Small intestine (tissue), 7 donors: ENCODE measurements at regions not wholly inside any gene's neighbourhood (a gene's known extent, or its start where the extent isn't known, plus 50 kb on each side); places are given as distances from the start of the nearest gene placed in this dataset.

Experiments
- DNase-seq, 2 donors: peaks; one replicate each; pipeline versions ENCODE4 v3.0.0 to v3.0.0-alpha.2; 2013
- FAIRE-seq: peaks from 2 replicates; lab custom pipeline; 2012; peaks lifted over from hg19 to GRCh38; lab: Jason Lieb, UNC
- H3K27ac ChIP-seq, 3 donors: one replicate each; pipeline ENCODE4 v1.5.1; 2013; ENCODE audit warnings: low read length in 2 of 3, mild to moderate bottlenecking in 2 of 3, control low read depth in 1 of 3, inconsistent platforms in 1 of 3, low read depth in 1 of 3, moderate library complexity in 1 of 3
- H3K27me3 ChIP-seq, 3 donors: one replicate each; pipeline ENCODE4 v1.6.1; 2013; ENCODE audit warnings: low read length in 3 of 3, inconsistent platforms in 1 of 3; ENCODE audit not compliant: control insufficient read depth in 3 of 3, insufficient read depth in 3 of 3
- H3K36me3 ChIP-seq, 3 donors: one replicate each; pipeline ENCODE4 v1.6.1; 2013; ENCODE audit warnings: low read length in 3 of 3, inconsistent platforms in 1 of 3, low read depth in 1 of 3, mild to moderate bottlenecking in 1 of 3, moderate library complexity in 1 of 3; ENCODE audit not compliant: control insufficient read depth in 3 of 3, insufficient read depth in 2 of 3
- H3K4me1 ChIP-seq, 3 donors: one replicate each; pipeline ENCODE4 v1.6.1; 2013; ENCODE audit warnings: low read length in 2 of 3, inconsistent platforms in 1 of 3, low read depth in 1 of 3, mild to moderate bottlenecking in 1 of 3, moderate library complexity in 1 of 3; ENCODE audit not compliant: control insufficient read depth in 3 of 3, insufficient read depth in 2 of 3
- H3K4me3 ChIP-seq, 3 donors: one replicate each; pipeline ENCODE4 v1.5.1; 2013; ENCODE audit warnings: low read length in 3 of 3, control low read depth in 1 of 3, inconsistent platforms in 1 of 3, low read depth in 1 of 3, mild to moderate bottlenecking in 1 of 3, moderate library complexity in 1 of 3
- H3K9me3 ChIP-seq, 2 donors: one replicate each; pipeline ENCODE4 v1.6.1; 2013; ENCODE audit warnings: low read depth in 1 of 2, low read length in 1 of 2; ENCODE audit not compliant: control insufficient read depth in 2 of 2, insufficient read depth in 1 of 2
- WGBS, 3 donors: extraction: QIAGEN DNeasy Blood & Tissue Kit; methylation state at CpG; one replicate each; pipeline ENCODE4 v1.1.7; 2013; 5-methylcytosine and 5-hydroxymethylcytosine counted together
- donor health status: healthy with polysubstance abuse.
- donor health status: control.
- donor health status: control.
- donor health status: Bipolar disorder and iron deficiency.
- donor health status: healthy.

DNA sequence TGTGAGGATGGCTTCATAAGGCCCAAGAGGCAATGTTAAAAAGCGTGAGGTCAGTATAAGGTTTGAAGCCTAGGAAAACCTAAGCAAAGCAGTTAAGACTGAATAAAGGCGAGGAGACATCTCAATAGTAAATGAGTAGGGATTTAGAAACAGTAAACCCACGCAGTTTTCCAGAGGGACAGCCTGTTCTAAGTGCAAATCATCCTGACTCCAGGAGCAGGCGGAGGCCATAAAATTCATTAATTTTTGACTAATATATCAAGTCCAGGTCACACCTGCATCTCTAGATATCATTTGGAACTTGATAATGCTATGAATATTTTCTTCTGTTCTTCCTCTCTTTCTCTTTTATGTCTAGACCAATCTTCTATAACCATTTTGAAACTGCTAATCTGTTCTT lies 597.0 kb upstream of the RGS18 start:
- Histone ChIP-seq H3K9me3 (no peaks in the 10 kb centered on the region), H3K27me3 (no peaks in the 10 kb centered on the region), H3K27ac (no peak overlapping the region), H3K4me1 (peaks cover 0 to 11% (median 2%) of the 10 kb centered on the region in 3 donors), H3K36me3 (no peaks in the 10 kb centered on the region), H3K4me3 (no peak overlapping the region)
- DNase-seq: peak; percentile 45 to 66
- FAIRE-seq: no peak
- WGBS, 3 donors: 12 to 52% (median 20%) methylated on average over 4 of the region's 4 CpGs

DNA sequence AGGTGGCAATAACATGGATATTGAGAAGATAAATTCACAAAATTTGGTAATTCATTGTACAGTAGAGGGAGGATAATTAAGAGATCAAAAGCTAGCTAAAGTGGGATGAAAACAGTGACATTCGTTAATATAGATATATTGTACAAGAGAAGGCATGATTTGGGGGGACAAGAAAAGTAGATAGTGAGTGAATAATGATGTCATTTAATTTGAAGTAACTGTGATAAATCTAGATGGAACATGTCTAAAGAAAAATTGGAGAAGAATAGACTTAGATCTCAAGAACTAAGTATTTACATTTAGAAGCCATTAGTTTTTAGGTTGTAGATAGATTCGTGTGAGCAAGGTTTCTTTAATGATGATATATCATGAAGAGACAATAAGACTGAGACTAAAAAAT lies 594.0 kb upstream of the RGS18 start:
- WGBS, 3 donors: 86 to 96% (median 88%) methylated on average over 2 of the region's 2 CpGs
- no peak for FAIRE-seq
- H3K27me3 ChIP-seq: no peaks in the 10 kb centered on the region

DNA sequence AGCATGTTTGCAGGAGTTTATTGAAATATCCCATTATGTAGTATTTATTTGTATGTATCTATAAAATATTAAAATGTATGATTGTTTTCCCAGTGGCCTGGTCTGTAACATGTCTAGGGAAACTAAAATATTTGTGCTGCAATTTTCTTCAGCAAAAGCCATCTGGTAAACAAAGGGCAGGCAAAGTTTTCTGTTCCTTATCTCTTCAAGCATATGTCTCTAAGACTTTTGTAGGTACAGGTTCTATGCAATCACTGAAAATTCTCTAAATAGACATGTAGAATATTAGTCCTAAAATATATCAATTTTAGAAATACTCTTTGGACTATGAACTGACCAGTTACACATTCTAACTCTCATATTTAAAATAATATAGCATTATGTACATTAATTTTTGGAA lies 585.8 kb upstream of the RGS18 start:
- H3K9me3 ChIP-seq: no peaks in the 10 kb centered on the region
- H3K4me3 ChIP-seq: no peak overlapping the region
- FAIRE-seq (no peak), DNase-seq (no peak)
- H3K27me3 ChIP-seq: no peaks in the 10 kb centered on the region
- H3K27ac ChIP-seq: no peak overlapping the region
- no peaks in the 10 kb centered on the region for H3K4me1 ChIP-seq
- no peaks in the 10 kb centered on the region for H3K36me3 ChIP-seq

More for the DNA sequence above, 594.0 kb upstream of the RGS18 start:
- no peak for DNase-seq
- no peak overlapping the region for H3K4me3 ChIP-seq
- H3K9me3 ChIP-seq: no peaks in the 10 kb centered on the region
- H3K27ac ChIP-seq: no peak overlapping the region
- no peaks in the 10 kb centered on the region for H3K36me3 ChIP-seq
- H3K4me1 ChIP-seq: peaks cover 0 to 11% (median 2%) of the 10 kb centered on the region in 3 donors

DNA sequence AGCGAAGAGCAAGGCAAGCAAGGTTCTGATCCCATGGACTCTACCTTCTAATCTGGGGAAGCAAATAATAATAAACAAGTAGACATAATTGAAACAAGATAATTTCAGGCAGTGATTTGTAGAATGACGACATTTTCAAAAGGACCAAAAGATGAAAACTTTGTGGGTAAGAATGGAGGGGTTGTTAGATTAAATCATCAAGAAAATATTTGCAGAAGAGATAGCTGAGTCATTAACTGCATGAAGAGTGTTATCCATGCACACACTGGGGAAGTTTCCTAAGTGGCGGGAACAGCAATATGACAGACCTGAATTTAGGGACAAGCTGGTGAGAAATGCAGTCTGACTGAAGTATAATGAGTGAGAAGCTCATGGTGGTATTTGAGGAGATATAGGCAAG lies 583.1 kb upstream of the RGS18 start:
- no peak for DNase-seq
- FAIRE-seq: no peak
- H3K4me3 ChIP-seq: no peak overlapping the region
- H3K27ac ChIP-seq: no peak overlapping the region
- no peaks in the 10 kb centered on the region for H3K36me3 ChIP-seq
- H3K4me1 ChIP-seq: no peaks in the 10 kb centered on the region
- 80 to 85% (median 83%) methylated on average over 3 of the region's 3 CpGs for WGBS, 3 donors
- no peaks in the 10 kb centered on the region for H3K9me3 ChIP-seq
- no peaks in the 10 kb centered on the region for H3K27me3 ChIP-seq

DNA sequence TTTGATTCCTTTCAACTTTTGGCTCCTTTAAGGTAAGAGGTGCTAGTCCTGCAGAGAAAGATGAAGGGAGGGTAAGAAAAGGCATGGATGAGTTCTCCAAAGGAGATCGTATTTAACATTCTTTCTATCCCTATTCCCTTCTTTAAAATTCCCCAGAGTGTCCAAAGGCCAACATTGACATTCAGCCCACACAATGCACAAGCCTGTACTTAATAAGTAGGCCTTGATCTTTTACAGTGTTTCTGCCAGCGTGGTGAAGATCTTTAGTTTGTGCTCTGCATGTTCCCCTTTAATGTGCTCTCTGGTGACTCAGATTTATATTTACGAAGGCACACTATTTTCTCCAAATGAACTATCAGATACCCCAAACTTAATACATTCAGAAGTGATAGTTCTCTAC lies 582.5 kb upstream of the RGS18 start:
- H3K4me1 ChIP-seq: no peaks in the 10 kb centered on the region
- no peaks in the 10 kb centered on the region for H3K27me3 ChIP-seq
- FAIRE-seq: no peak
- no peaks in the 10 kb centered on the region for H3K9me3 ChIP-seq
- no peak overlapping the region for H3K27ac ChIP-seq
- WGBS, 3 donors: 74 to 76% (median 75%) methylated on average over 3 of the region's 3 CpGs
- H3K36me3 ChIP-seq: no peaks in the 10 kb centered on the region
- DNase-seq: no peak
- no peak overlapping the region for H3K4me3 ChIP-seq

DNA sequence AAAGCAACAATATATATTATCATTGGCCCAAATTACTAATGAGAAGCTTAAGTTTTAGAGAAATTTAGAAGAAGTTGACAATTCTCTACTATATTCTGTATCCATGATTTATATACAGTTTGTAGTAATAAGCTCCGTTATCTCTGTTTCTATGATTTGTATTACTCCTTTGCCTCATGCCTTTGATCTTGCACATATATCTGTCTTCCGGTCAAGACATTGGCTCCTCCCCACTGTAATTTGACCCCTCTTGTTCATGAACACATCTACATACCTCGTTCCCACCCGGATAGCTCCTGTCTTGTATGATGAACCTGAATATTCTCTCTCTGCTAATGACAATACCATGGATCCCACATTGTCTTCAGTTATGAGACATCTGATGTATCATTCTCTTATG lies 581.0 kb upstream of the RGS18 start:
- no peaks in the 10 kb centered on the region for H3K4me1 ChIP-seq
- no peak for FAIRE-seq
- WGBS, 3 donors: 69 to 72% (median 70%) methylated on average over 4 of the region's 4 CpGs

DNA sequence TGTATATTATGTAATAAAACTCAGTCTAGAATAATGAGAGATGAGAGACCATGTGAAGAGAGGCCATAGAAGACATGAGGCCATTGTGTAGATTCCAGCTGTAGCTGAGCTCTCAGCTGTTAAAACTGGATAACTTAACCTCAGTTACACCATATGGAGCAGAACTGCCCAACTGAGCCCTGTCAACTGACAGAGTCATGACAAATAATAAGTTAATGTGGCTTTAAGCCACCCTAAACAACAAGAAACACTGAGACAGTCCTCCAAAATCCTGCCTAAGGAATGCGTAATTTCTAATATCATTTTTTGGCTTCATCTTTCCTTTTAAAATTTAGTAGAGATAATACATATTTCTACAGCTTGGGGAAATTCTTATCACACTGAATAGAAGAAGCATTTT lies 580.0 kb upstream of the RGS18 start:
- Histone ChIP-seq H3K27me3 (no peaks in the 10 kb centered on the region), H3K27ac (no peak overlapping the region), H3K4me3 (no peak overlapping the region), H3K36me3 (no peaks in the 10 kb centered on the region), H3K4me1 (no peaks in the 10 kb centered on the region), H3K9me3 (no peaks in the 10 kb centered on the region)
- FAIRE-seq (no peak), DNase-seq (no peak)
- 77 to 95% (median 87%) methylated on average over 1 of the region's 1 CpG for WGBS, 3 donors

More for the DNA sequence above, 581.0 kb upstream of the RGS18 start:
- DNase-seq: no peak
- no peaks in the 10 kb centered on the region for H3K36me3 ChIP-seq
- no peaks in the 10 kb centered on the region for H3K9me3 ChIP-seq
- H3K27me3 ChIP-seq: no peaks in the 10 kb centered on the region
- H3K4me3 ChIP-seq: no peak overlapping the region
- no peak overlapping the region for H3K27ac ChIP-seq

DNA sequence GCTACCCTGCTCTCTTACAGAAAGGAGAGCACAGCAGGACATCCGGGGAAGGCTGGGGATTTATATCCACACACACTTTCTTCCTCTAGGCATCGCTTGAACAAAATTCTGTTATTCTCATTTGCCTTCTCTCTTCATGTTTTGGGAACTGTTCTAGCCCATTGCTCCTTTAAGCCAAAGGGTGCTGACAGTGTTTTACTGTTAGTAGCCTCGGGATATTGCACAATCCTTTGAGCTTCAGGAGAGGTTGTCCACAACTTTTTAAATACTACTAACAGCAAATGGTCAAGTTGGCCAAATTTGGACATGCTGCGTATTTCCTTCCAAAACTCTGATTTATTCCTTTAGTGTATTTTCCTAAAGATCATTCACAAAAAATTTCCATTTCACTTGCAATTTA lies 579.2 kb upstream of the RGS18 start:
- no peak overlapping the region for H3K4me3 ChIP-seq
- DNase-seq (no peak), FAIRE-seq (no peak)
- no peaks in the 10 kb centered on the region for H3K9me3 ChIP-seq
- H3K27me3 ChIP-seq: no peaks in the 10 kb centered on the region
- WGBS, 3 donors: 73 to 77% (median 77%) methylated on average over 4 of the region's 4 CpGs
- no peaks in the 10 kb centered on the region for H3K4me1 ChIP-seq
- H3K36me3 ChIP-seq: no peaks in the 10 kb centered on the region
- H3K27ac ChIP-seq: no peak overlapping the region

DNA sequence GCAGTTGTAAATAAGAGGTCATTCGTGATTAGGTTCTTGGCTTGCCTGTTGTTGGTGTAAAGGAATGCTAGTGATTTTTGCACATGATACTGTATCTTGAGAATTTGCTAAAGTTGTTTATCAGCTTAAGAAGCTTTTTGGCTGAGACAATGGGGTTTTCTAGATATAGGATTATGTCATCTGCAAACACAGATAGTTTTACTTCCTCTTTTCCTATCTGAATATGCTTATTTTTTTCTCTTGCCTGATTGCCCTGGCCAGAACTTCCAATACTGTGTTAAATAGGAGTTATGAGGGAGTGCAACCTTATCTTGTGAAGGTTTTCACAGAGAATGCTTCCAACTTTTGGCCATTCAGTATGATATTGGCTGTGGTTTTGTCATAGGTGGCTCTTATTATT lies 576.1 kb upstream of the RGS18 start:
- no peak for FAIRE-seq
- Histone ChIP-seq H3K9me3 (no peaks in the 10 kb centered on the region), H3K36me3 (no peaks in the 10 kb centered on the region)

More for the DNA sequence above, 576.1 kb upstream of the RGS18 start:
- no peaks in the 10 kb centered on the region for H3K4me1 ChIP-seq
- DNase-seq: no peak
- H3K27ac ChIP-seq: no peak overlapping the region
- H3K4me3 ChIP-seq: no peak overlapping the region
- 56 to 65% (median 64%) methylated on average over 1 of the region's 1 CpG for WGBS, 3 donors
- H3K27me3 ChIP-seq: no peaks in the 10 kb centered on the region
